Liver (tissue), 8 donors: ENCODE measurements at regions not wholly inside any gene's neighbourhood (a gene's known extent, or its start where the extent isn't known, plus 50 kb on each side); places are given as distances from the start of the nearest gene placed in this dataset.

Experiments used
- DNase-seq: peaks from one replicate; pipeline ENCODE4 v3.0.0-alpha.2; 2017; ENCODE audit warnings: low spot score
- H3K27ac ChIP-seq, 2 donors: one replicate each; pipeline ENCODE4 v1.7.0; 2013; ENCODE audit warnings: inconsistent platforms in 2 of 2, low read length in 2 of 2, control low read depth in 1 of 2, low read depth in 1 of 2, mild to moderate bottlenecking in 1 of 2
- H3K27me3 ChIP-seq, 4 donors: one replicate each; pipeline versions ENCODE4 v1.6.1 to v1.7.0; 2013; ENCODE audit warnings: low read length in 3 of 4, inconsistent platforms in 1 of 4, mild to moderate bottlenecking in 1 of 4, moderate library complexity in 1 of 4; ENCODE audit not compliant: control insufficient read depth in 4 of 4, insufficient read depth in 4 of 4
- H3K36me3 ChIP-seq, 4 donors: one replicate each; pipeline versions ENCODE4 v1.6.1 to v1.7.0; 2013; ENCODE audit warnings: low read length in 3 of 4, mild to moderate bottlenecking in 3 of 4, low read depth in 1 of 4, moderate library complexity in 1 of 4; ENCODE audit not compliant: control insufficient read depth in 4 of 4, insufficient read depth in 3 of 4
- H3K4me1 ChIP-seq, 4 donors: one replicate each; pipeline versions ENCODE4 v1.6.1 to v1.7.0; 2013; ENCODE audit warnings: low read length in 3 of 4, mild to moderate bottlenecking in 3 of 4, moderate library complexity in 1 of 4; ENCODE audit not compliant: control insufficient read depth in 4 of 4, insufficient read depth in 4 of 4
- H3K4me3 ChIP-seq, 3 donors: one replicate each; pipeline versions ENCODE4 v1.6.1 to v1.7.0; 2013; ENCODE audit warnings: low read length in 3 of 3, control low read depth in 1 of 3, low read depth in 1 of 3, mild to moderate bottlenecking in 1 of 3
- H3K9ac ChIP-seq, 2 donors: one replicate each; pipeline ENCODE4 v1.7.0; 2013; ENCODE audit warnings: low read length in 2 of 2, mild to moderate bottlenecking in 2 of 2, moderate library complexity in 2 of 2, control low read depth in 1 of 2, low read depth in 1 of 2
- H3K9me3 ChIP-seq, 4 donors: one replicate each; pipeline versions ENCODE4 v1.6.1 to v1.7.0; 2013; ENCODE audit warnings: low read length in 3 of 4; ENCODE audit not compliant: control insufficient read depth in 4 of 4
- ATF3 ChIP-seq: IDR thresholded peaks from 2 replicates; pipeline ENCODE4 v1.6.1; 2016; ENCODE audit warnings: antibody characterized with exemption
- CTCF ChIP-seq: fragments of 150-350 bp; IDR thresholded peaks from 2 replicates; pipeline ENCODE4 v1.5.1; 2017; ENCODE audit warnings: improper control_type of control experiment, low read depth, low read length; ENCODE audit not compliant: missing input control
- EGR1 ChIP-seq, 2 donors: IDR thresholded peaks; 2 replicates each; pipeline ENCODE4 v1.6.1; 2016 to 2018; ENCODE audit warnings: antibody characterized with exemption in 2 of 2, low read depth in 2 of 2
- FOXA1 ChIP-seq: IDR thresholded peaks from 2 replicates; pipeline ENCODE4 v1.6.1; 2016; ENCODE audit warnings: antibody characterized with exemption
- FOXA2 ChIP-seq: IDR thresholded peaks from 2 replicates; pipeline ENCODE4 v1.6.1; 2016; ENCODE audit warnings: antibody characterized with exemption
- GABPA ChIP-seq, 2 donors: IDR thresholded peaks in 1 of 2; conservative IDR thresholded peaks in 1 of 2; 2 replicates each; pipeline ENCODE4 v1.6.1; 2016; ENCODE audit warnings: antibody characterized with exemption in 2 of 2, mild to moderate bottlenecking in 1 of 2, moderate library complexity in 1 of 2
- HNF4A ChIP-seq, 2 donors: conservative IDR thresholded peaks; 2 replicates each; pipeline ENCODE4 v1.6.1; 2016; ENCODE audit warnings: antibody characterized with exemption in 2 of 2, mild to moderate bottlenecking in 2 of 2
- HNF4G ChIP-seq: IDR thresholded peaks from 2 replicates; pipeline ENCODE4 v1.6.1; 2016; ENCODE audit warnings: antibody characterized with exemption
- JUND ChIP-seq, 2 donors: IDR thresholded peaks; 2 replicates each; pipeline ENCODE4 v1.6.1; 2016; ENCODE audit warnings: antibody characterized with exemption in 2 of 2
- MAX ChIP-seq: IDR thresholded peaks from 2 replicates; pipeline ENCODE4 v1.6.1; 2016; ENCODE audit warnings: antibody characterized with exemption
- NR2F2 ChIP-seq: IDR thresholded peaks from 2 replicates; pipeline ENCODE4 v1.6.1; 2016; ENCODE audit warnings: antibody characterized with exemption
- RAD21 ChIP-seq, 2 donors: IDR thresholded peaks; 2 replicates each; pipeline ENCODE4 v1.6.1; 2016; ENCODE audit warnings: antibody characterized with exemption in 2 of 2, mild to moderate bottlenecking in 2 of 2
- REST ChIP-seq: IDR thresholded peaks from 2 replicates; pipeline ENCODE4 v1.6.1; 2016; ENCODE audit warnings: antibody characterized with exemption, mild to moderate bottlenecking
- RXRA ChIP-seq, 2 donors: IDR thresholded peaks; 2 replicates each; pipeline ENCODE4 v1.6.1; 2017 to 2018; ENCODE audit warnings: antibody characterized with exemption in 2 of 2, mild to moderate bottlenecking in 1 of 2
- SP1 ChIP-seq: IDR thresholded peaks from 2 replicates; pipeline ENCODE4 v1.6.1; 2018; ENCODE audit warnings: antibody characterized with exemption, mild to moderate bottlenecking
- TAF1 ChIP-seq: conservative IDR thresholded peaks from 2 replicates; pipeline ENCODE4 v1.6.1; 2016; ENCODE audit warnings: antibody characterized with exemption, mild to moderate bottlenecking
- YY1 ChIP-seq: IDR thresholded peaks from 2 replicates; pipeline ENCODE4 v1.6.1; 2016; ENCODE audit warnings: antibody characterized with exemption, mild to moderate bottlenecking
- ZBTB33 ChIP-seq: IDR thresholded peaks from 2 replicates; pipeline ENCODE4 v1.6.1; 2016; ENCODE audit warnings: antibody characterized with exemption
- WGBS: extraction: QIAGEN DNeasy Blood & Tissue Kit; methylation state at CpG from one replicate; pipeline ENCODE4 v1.1.7; 2013; 5-methylcytosine and 5-hydroxymethylcytosine counted together
- donor health status: healthy.
- donor health status: healthy.
- donor health status: healthy.
- donor health status: healthy.
- donor health status: healthy.

GRCh38 chr9:135030566-135031226 lies 56.8 kb upstream of the OLFM1 start:
- Histone ChIP-seq H3K27me3 (peaks cover 0 to 4% (median 0%) of the 10 kb centered on the region in 4 donors), H3K9ac (no peak overlapping the region), H3K27ac (no peak overlapping the region), H3K4me1 (no peaks in the 10 kb centered on the region), H3K9me3 (no peaks in the 10 kb centered on the region), H3K36me3 (no peaks in the 10 kb centered on the region), H3K4me3 (no peak overlapping the region)
- TF ChIP-seq SP1 (no peak), JUND (IDR thresholded peaks at IDR 0.05) (no peak), REST (no peak), HNF4A (conservative IDR thresholded peaks at IDR 0.05) (no peak), ATF3 (no peak), RXRA (IDR thresholded peaks at IDR 0.05) (no peak), GABPA (IDR thresholded peaks at IDR 0.05 in 1 of 2, conservative IDR thresholded peaks at IDR 0.05 in 1 of 2) (no peak), HNF4G (no peak), TAF1 (no peak), ZBTB33 (no peak), FOXA2 (no peak), CTCF (no peak), FOXA1 (no peak), EGR1 (IDR thresholded peaks at IDR 0.05; ENCODE audit: low read depth in 2 of 2) (no peak), RAD21 (IDR thresholded peaks at IDR 0.05) (no peak), NR2F2 (no peak), MAX (no peak), YY1 (no peak)
- DNase-seq: no peak
- 60% methylated on average over 16 of the region's 16 CpGs for WGBS
